ENCODE measurements at regions not wholly inside any gene's neighbourhood (a gene's known extent, or its start where the extent isn't known, plus 50 kb on each side); places are given as distances from the start of the nearest gene placed in this dataset.
"Not testable (repeated sequence)": the region's sequence is repeated elsewhere in the genome, so short reads cannot be mapped to it uniquely, and the experiment has no call there.

GRCh38 chr11:3467599-3467998, 88.7 kb upstream of the ZNF195 start:
- H3K4me1 ChIP-seq (ENCODE audit: control insufficient read depth, insufficient read depth, low read length); H3K9me3 ChIP-seq (ENCODE audit: control insufficient read depth, insufficient read depth, low read depth, low read length); POLR2A ChIA-PET; H3K36me3 ChIP-seq (ENCODE audit: control insufficient read depth in 2 of 2, insufficient read depth in 1 of 2, low read length in 2 of 2); H3K4me3 ChIP-seq (ENCODE audit: low read depth, low read length); CTCF ChIA-PET; H3K27ac ChIP-seq (ENCODE audit: extremely low read depth, low read depth, low read length): not testable (repeated sequence)
- TF ChIP-seq ZNF513 (tag by site-specific recombination; IDR thresholded peaks at IDR 0.05): peak; percentile 41; the same call in 1 of the 2 replicates

GRCh38 chr11:3455666-3456065, 76.7 kb upstream of the ZNF195 start:
- H3K4me1 ChIP-seq (ENCODE audit: control insufficient read depth, insufficient read depth, low read length); H3K27ac ChIP-seq (ENCODE audit: extremely low read depth, low read depth, low read length); H3K36me3 ChIP-seq (ENCODE audit: control insufficient read depth in 2 of 2, insufficient read depth in 1 of 2, low read length in 2 of 2); H3K4me3 ChIP-seq (ENCODE audit: low read depth, low read length); H3K9me3 ChIP-seq (ENCODE audit: control insufficient read depth, insufficient read depth, low read depth, low read length); CTCF ChIA-PET; POLR2A ChIA-PET: not testable (repeated sequence)

DNA sequence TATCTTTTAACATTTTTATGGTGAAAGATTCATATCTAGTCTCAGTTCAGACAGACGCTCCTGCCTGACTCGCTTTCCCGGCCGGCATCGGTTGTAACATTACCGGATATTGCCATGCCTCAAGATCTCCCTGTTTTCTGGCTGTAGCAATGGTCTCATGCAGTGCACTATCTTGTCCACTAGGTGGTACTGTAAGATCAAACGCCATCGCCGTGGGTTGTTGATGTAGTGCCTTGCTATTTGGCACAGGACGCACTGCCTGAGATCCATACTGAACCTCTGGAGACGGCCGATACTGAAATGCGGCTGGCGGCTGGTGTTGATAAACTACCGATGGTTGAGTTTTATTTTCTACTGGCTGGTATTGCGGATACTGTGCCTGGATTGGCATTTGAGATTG, 75.9 kb upstream of the ZNF195 start:
- CTCF ChIA-PET, POLR2A ChIA-PET: not testable (repeated sequence)

GRCh38 chr11:3453596-3454256, 74.8 kb upstream of the ZNF195 start:
- POLR2A ChIA-PET: not testable (repeated sequence)
- CTCF ChIA-PET: interaction anchor here (0.6 to 1.0 kb wide), 2 partner anchors 155 to 248 kb away, joined by 5 read pairs; no protein-coding TSS in a partner anchor
- TF ChIP-seq PRDM10 (tag by site-specific recombination; IDR thresholded peaks at IDR 0.05): peak; percentile 98
- TF ChIP-seq FEZF1 (tag by site-specific recombination; IDR thresholded peaks at IDR 0.05): peak; percentile 24; the same call in 1 of the 2 replicates
- 0 out of 2 replicates have a peak, but pooled peaks have one; percentile 36 for TF ChIP-seq SP7 (tag by site-specific recombination; IDR thresholded peaks at IDR 0.05)

More for the DNA sequence above, 75.9 kb upstream of the ZNF195 start:
- H3K4me1 ChIP-seq (ENCODE audit: control insufficient read depth, insufficient read depth, low read length); H3K9me3 ChIP-seq (ENCODE audit: control insufficient read depth, insufficient read depth, low read depth, low read length); H3K4me3 ChIP-seq (ENCODE audit: low read depth, low read length); H3K27ac ChIP-seq (ENCODE audit: extremely low read depth, low read depth, low read length); H3K36me3 ChIP-seq (ENCODE audit: control insufficient read depth in 2 of 2, insufficient read depth in 1 of 2, low read length in 2 of 2): not testable (repeated sequence)
- TF ChIP-seq ZNF2 (tag by site-specific recombination; IDR thresholded peaks at IDR 0.05) (0 out of 2 replicates have a peak, but pooled peaks have one; percentile 31), ZBTB17 (tag by site-specific recombination; IDR thresholded peaks at IDR 0.05) (peak; percentile 65), TCF7L2 (IDR thresholded peaks at IDR 0.05; ENCODE audit: borderline replicate concordance, low read depth, low read length) (peak; percentile 15; the same call in 1 of the 2 replicates), ZEB2 (tag by site-specific recombination; IDR thresholded peaks at IDR 0.05) (0 out of 2 replicates have a peak, but pooled peaks have one; percentile 22), SP7 (tag by site-specific recombination; IDR thresholded peaks at IDR 0.05) (peak; percentile 31; the same call in 1 of the 2 replicates), CTCF (tag by site-specific recombination; IDR thresholded peaks at IDR 0.05) (peak; percentile 62), ZNF654 (tag by site-specific recombination; IDR thresholded peaks at IDR 0.05; ENCODE audit: low read depth) (peak; percentile 91), ZNF335 (tag by site-specific recombination; conservative IDR thresholded peaks at IDR 0.05) (peak; percentile 31)

DNA sequence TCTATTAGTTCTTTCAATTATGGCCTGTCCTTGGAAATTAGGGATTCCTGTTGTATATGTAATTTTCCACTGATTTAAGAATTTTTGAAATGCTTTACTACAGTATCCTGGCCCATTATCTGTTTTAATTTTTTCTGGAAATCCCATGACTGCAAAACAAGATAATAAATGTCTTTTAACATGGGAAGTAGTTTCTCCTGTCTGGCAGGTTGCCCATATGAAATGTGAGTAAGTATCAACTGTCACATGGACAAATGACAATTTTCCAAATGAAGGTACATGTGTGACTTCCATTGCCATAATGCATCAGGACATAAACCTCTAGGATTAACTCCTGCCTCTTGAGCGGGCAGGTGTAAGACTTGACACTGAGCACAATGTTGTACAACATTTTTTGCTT, 71.9 kb upstream of the ZNF195 start:
- CTCF ChIA-PET, POLR2A ChIA-PET: not testable (repeated sequence)

More at GRCh38 chr11:3453596-3454256, 74.8 kb upstream of the ZNF195 start:
- not testable (repeated sequence) for H3K9me3 ChIP-seq (ENCODE audit: control insufficient read depth, insufficient read depth, low read depth, low read length); H3K4me1 ChIP-seq (ENCODE audit: control insufficient read depth, insufficient read depth, low read length); H3K4me3 ChIP-seq (ENCODE audit: low read depth, low read length); H3K36me3 ChIP-seq (ENCODE audit: control insufficient read depth in 2 of 2, insufficient read depth in 1 of 2, low read length in 2 of 2); H3K27ac ChIP-seq (ENCODE audit: extremely low read depth, low read depth, low read length)

More for the DNA sequence above, 71.9 kb upstream of the ZNF195 start:
- not testable (repeated sequence) for H3K36me3 ChIP-seq (ENCODE audit: control insufficient read depth in 2 of 2, insufficient read depth in 1 of 2, low read length in 2 of 2); H3K27ac ChIP-seq (ENCODE audit: extremely low read depth, low read depth, low read length); H3K4me1 ChIP-seq (ENCODE audit: control insufficient read depth, insufficient read depth, low read length); H3K4me3 ChIP-seq (ENCODE audit: low read depth, low read length); H3K9me3 ChIP-seq (ENCODE audit: control insufficient read depth, insufficient read depth, low read depth, low read length)
